Pancreas (tissue), 10 donors: ENCODE measurements at regions not wholly inside any gene's neighbourhood (a gene's known extent, or its start where the extent isn't known, plus 50 kb on each side); places are given as distances from the start of the nearest gene placed in this dataset.
A peak's percentile ranks its signal among the peaks of the same experiment; 100 is the strongest.
"Not testable (repeated sequence)": the region's sequence is repeated elsewhere in the genome, so short reads cannot be mapped to it uniquely, and the experiment has no call there.

Experiments used
- ATAC-seq, 4 donors: fragments of 200-7000 bp; cut with Tn5 transposase; one replicate each; pipeline versions ENCODE4 v1.8.0 to v1.9.1; 2020; ENCODE audit warnings: mild to moderate bottlenecking in 4 of 4, moderate library complexity in 4 of 4
- DNase-seq, 6 donors: peaks; one replicate each; pipeline ENCODE4 v3.0.0-alpha.2; 2020
- FAIRE-seq: peaks from 2 replicates; lab custom pipeline; 2012; peaks lifted over from hg19 to GRCh38; lab: Jason Lieb, UNC
- H3K27ac ChIP-seq, 4 donors: fragments of 200-600 bp; sonication (generic); 1 replicate in 3 of 4; 2 replicates in 1 of 4; pipeline versions ENCODE4 v1.5.0 to v1.8.0; 2020
- H3K27me3 ChIP-seq, 4 donors: fragments of 200-600 bp; one replicate each; pipeline ENCODE4 v1.8.0; 2021
- H3K36me3 ChIP-seq, 3 donors: fragments of 200-600 bp; sonication (generic) in 1 of 3; one replicate each; pipeline versions ENCODE4 v1.5.0 to v1.8.0; 2020 to 2021
- H3K4me1 ChIP-seq, 3 donors: fragments of 200-600 bp; one replicate each; pipeline ENCODE4 v1.8.0; 2021
- H3K4me3 ChIP-seq, 4 donors: fragments of 200-600 bp; sonication (generic) in 2 of 4; one replicate each; pipeline versions ENCODE4 v1.5.0 to v1.8.0; 2020 to 2021
- H3K9me3 ChIP-seq, 4 donors: fragments of 200-600 bp; one replicate each; pipeline ENCODE4 v1.8.0; 2021
- WGBS, 2 donors: extraction: QIAGEN DNeasy Blood & Tissue Kit; methylation state at CpG; one replicate each; pipeline ENCODE4 v1.1.7; 2013; 5-methylcytosine and 5-hydroxymethylcytosine counted together
- intact Hi-C, 3 donors: fragments of 100-400 bp; cut with DNase I; formaldehyde crosslinking; loops; one replicate each; pipeline versions ENCODE4 v1.11.1 to v1.14.2; 2022
- TF ChIP-seq, protein P1 (sequence below), 4 donors: fragments of 200-600 bp; sonication (generic) in 3 of 4; IDR thresholded peaks; one replicate each; pipeline versions ENCODE4 v1.5.0 to v1.8.0; 2021; ENCODE audit warnings: antibody characterized with exemption in 4 of 4
- donor health status: healthy with polysubstance abuse.
- donor health status: DM: no; HTN: no; CAD: no; lungs with moderate emphysema.
- donor health status: DM: no; HTN: no; CAD: no.
- donor health status: control.
- donor health status: control.
- donor health status: Bipolar disorder and iron deficiency.
- donor health status: DM: yes; HTN: yes; CAD: no.
- donor health status: DM: no; HTN: no; CAD: no.
- donor health status: DM: no; HTN: no; CAD: no.
- donor health status: DM: yes; HTN: yes; CAD: no.

DNA sequence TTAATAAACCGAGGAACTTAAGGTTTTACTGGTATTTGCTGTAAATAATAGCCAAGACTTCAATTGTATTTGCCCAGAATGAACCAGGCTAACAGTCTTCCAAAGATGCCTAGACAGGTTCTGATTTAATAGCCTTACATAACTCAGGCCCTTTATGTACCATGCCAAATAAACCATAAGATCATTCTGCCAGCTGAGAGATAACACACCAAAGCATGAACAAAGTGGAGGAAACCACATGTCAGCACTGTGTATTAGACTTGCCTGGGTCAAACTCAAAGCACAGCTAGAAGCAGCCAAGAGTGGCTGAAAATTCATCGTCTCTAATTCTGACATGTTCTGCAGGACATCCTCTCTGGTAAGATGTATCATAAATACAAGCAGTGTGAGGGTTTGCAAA, 319.3 kb upstream of the ZNF608 start:
- ATAC-seq (peak in 1 of 4 donors; percentile 30), FAIRE-seq (no peak), DNase-seq (no peak)
- Histone ChIP-seq H3K27me3 (no peaks in the 10 kb centered on the region), H3K27ac (no peak overlapping the region), H3K9me3 (no peaks in the 10 kb centered on the region), H3K36me3 (no peaks in the 10 kb centered on the region), H3K4me3 (no peak overlapping the region), H3K4me1 (no peaks in the 10 kb centered on the region)
- 75 to 81% methylated on average over 2 of the region's 2 CpGs for WGBS, 2 donors
- TF ChIP-seq, protein P1, sequence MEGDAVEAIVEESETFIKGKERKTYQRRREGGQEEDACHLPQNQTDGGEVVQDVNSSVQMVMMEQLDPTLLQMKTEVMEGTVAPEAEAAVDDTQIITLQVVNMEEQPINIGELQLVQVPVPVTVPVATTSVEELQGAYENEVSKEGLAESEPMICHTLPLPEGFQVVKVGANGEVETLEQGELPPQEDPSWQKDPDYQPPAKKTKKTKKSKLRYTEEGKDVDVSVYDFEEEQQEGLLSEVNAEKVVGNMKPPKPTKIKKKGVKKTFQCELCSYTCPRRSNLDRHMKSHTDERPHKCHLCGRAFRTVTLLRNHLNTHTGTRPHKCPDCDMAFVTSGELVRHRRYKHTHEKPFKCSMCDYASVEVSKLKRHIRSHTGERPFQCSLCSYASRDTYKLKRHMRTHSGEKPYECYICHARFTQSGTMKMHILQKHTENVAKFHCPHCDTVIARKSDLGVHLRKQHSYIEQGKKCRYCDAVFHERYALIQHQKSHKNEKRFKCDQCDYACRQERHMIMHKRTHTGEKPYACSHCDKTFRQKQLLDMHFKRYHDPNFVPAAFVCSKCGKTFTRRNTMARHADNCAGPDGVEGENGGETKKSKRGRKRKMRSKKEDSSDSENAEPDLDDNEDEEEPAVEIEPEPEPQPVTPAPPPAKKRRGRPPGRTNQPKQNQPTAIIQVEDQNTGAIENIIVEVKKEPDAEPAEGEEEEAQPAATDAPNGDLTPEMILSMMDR (IDR thresholded peaks at IDR 0.05) = no peak
- intact Hi-C loops = no loop called here

DNA sequence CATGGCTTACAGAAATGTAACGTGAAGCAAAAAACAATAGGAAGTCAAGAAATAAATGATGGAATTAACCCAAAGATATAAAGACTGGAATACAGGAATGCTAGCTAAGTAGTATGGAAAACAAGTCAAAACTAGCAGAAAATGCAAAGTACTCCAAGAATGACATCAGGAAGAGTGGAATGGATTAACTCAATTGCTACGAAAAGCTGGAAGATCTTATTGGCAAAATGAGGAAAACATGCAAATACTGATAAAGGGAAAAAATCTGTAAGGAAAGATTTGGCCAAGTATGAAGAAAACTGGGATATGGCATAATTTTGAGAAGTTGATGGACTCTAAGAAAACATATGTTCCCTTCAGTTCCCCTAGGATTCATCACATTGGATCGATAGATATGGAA, 324.5 kb upstream of the ZNF608 start:
- TF ChIP-seq, protein P1 (IDR thresholded peaks at IDR 0.05) = no peak
- no peaks in the 10 kb centered on the region for H3K36me3 ChIP-seq
- H3K4me3 ChIP-seq = no peak overlapping the region
- WGBS, 2 donors = 91 to 94% methylated on average over 3 of the region's 3 CpGs
- H3K9me3 ChIP-seq = no peaks in the 10 kb centered on the region
- ATAC-seq (no peak), FAIRE-seq (no peak), DNase-seq (no peak)
- H3K27ac ChIP-seq = no peak overlapping the region
- H3K4me1 ChIP-seq = no peaks in the 10 kb centered on the region
- H3K27me3 ChIP-seq = no peaks in the 10 kb centered on the region
- intact Hi-C loops = no loop called here

DNA sequence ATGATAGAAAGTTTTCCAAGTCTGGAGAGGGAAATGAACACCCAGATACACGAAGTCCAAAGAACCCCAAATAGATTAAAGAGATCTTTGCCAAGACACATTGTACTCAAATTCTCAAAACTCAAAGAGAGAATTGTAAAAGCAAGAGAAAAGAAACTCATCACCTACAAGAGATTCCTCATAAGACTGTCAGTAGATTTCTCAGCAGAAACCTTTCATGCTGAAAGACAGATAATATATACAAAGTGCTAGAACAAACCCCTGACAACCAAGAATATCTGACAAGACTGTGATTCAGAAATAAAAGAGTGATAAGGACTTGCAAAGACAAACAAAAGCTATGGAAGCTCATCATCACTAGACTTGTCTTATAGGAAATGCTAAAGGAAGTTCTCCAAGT, 326.7 kb upstream of the ZNF608 start:
- FAIRE-seq (no peak), ATAC-seq (no peak), DNase-seq (no peak)
- Histone ChIP-seq H3K9me3 (peaks cover 0 to 2% (median 0%) of the 10 kb centered on the region in 4 donors), H3K4me3 (no peak overlapping the region), H3K27ac (no peak overlapping the region), H3K36me3 (no peaks in the 10 kb centered on the region), H3K4me1 (no peaks in the 10 kb centered on the region), H3K27me3 (no peaks in the 10 kb centered on the region)
- TF ChIP-seq, protein P1 (IDR thresholded peaks at IDR 0.05) = no peak
- WGBS, 2 donors = 55 to 81% methylated on average over 1 of the region's 1 CpG
- intact Hi-C loops = no loop called here

DNA sequence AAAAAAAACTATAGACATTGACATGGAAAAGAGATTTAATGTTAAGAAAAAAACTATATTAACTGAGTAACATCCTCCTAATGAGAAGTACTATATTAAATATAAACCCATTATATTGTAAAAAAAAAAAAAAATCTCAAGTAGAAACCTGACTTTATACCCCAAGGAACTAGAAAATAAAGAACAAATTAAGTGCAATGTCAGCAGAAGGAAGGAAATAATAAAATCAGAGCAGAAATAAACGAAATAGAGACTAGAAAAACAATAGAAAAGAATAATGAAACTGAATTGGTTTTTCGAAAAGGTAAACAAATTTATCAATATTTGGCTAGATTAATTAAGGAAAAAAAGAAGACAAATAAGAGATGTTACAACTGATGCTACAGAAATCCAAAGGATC, 329.1 kb upstream of the ZNF608 start:
- TF ChIP-seq, protein P1 (IDR thresholded peaks at IDR 0.05) = no peak
- DNase-seq (no peak), FAIRE-seq (no peak), ATAC-seq (no peak)
- WGBS, 2 donors = 69 to 76% methylated on average over 2 of the region's 2 CpGs
- no peaks in the 10 kb centered on the region for H3K27me3 ChIP-seq
- intact Hi-C loops = no loop called here
- no peaks in the 10 kb centered on the region for H3K36me3 ChIP-seq
- no peak overlapping the region for H3K4me3 ChIP-seq
- peaks cover 0 to 2% (median 0%) of the 10 kb centered on the region in 4 donors for H3K9me3 ChIP-seq
- H3K27ac ChIP-seq = no peak overlapping the region
- H3K4me1 ChIP-seq = no peaks in the 10 kb centered on the region

DNA sequence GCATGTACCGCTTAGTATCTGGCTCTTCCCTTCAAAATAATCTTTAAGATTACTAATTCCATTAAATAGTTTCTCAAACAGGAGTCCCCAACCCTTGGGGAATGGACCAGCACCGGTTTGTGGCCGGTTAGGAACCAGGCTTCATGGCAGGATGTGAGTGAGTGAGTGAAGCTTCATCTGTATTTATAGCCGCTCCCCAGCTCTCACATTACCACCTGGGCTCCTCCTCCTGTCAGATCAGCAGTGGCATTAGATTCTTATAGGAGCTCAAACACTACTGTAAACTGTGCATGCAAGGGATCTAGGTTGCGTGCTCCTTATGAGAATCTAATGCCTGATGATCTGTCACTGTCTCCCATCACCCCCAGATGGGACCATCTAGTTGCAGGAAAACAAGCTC, 332.6 kb upstream of the ZNF608 start:
- H3K36me3 ChIP-seq, DNase-seq, H3K27me3 ChIP-seq, intact Hi-C loops, H3K4me1 ChIP-seq, FAIRE-seq, H3K4me3 ChIP-seq, H3K9me3 ChIP-seq, ATAC-seq, H3K27ac ChIP-seq: not testable (repeated sequence)
- WGBS, 2 donors = 97 to 98% methylated on average over 5 of the region's 5 CpGs
